ENCODE measurements at regions not wholly inside any gene's neighbourhood (a gene's known extent, or its start where the extent isn't known, plus 50 kb on each side); places are given as distances from the start of the nearest gene placed in this dataset.

- TF ChIP-seq EP300 (IDR thresholded peaks at IDR 0.05; ENCODE audit: low read depth): no peak
- no peak for TF ChIP-seq CTCF (IDR thresholded peaks at IDR 0.05)
- no peak for TF ChIP-seq POLR2A (IDR thresholded peaks at IDR 0.05)
- no peak for TF ChIP-seq POLR2AphosphoS5 (IDR thresholded peaks at IDR 0.05)
Observed at GRCh38 chr5:87079219-87079618, 188.5 kb upstream of the RASA1 start.
